GM18861 (cell line): ENCODE measurements at regions not wholly inside any gene's neighbourhood (a gene's known extent, or its start where the extent isn't known, plus 50 kb on each side); places are given as distances from the start of the nearest gene placed in this dataset.
A peak's percentile ranks its signal among the peaks of the same experiment; 100 is the strongest.

ENCODE experiments used
- ATAC-seq: cut with Tn5 transposase; IDR thresholded peaks from one replicate; pipeline ENCODE4 v1.9.1; 2021; ENCODE audit not compliant: unreplicated experiment

DNA sequence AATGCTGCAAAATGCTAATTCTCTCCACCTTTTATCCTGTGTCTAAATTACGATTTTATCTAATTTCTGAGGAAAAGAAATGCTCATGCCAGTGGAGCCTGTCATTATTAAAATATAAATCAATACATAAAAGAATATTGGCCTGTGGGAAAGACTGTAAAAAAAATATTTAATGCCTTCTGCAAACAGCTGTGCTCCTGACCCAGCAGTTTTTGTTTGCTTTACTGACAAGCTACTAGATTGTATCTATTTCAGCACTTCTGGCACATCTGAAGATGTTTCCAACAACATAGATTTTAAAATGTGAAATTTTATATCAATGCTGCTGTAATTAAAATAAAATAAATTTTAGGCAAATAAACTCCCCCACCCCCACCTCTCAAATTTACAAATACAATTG lies 493.6 kb upstream of the AGTR1 start:
- ATAC-seq: no peak

- no peak for ATAC-seq
Observed at GRCh38 chr3:148205977-148206376, 491.7 kb upstream of the AGTR1 start.

DNA sequence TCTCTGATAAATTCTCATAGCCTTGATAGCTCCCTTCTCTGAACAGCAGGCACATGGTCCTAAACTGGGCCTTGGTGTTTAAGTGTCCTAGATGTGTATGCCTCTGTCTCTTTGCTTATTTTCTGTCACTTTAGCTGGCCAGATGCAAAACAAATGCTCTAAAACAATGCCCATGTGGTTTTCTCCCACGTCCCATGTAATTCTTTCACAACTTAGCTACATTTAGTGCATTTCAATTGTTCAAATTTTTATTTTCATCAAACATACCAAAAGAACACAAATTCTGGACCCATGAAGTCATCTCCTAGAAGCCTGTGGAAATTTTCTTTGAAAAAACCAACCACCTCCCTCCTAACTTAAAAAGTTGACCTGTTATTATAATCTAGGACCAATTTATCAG lies 491.3 kb upstream of the AGTR1 start:
- ATAC-seq: no peak

DNA sequence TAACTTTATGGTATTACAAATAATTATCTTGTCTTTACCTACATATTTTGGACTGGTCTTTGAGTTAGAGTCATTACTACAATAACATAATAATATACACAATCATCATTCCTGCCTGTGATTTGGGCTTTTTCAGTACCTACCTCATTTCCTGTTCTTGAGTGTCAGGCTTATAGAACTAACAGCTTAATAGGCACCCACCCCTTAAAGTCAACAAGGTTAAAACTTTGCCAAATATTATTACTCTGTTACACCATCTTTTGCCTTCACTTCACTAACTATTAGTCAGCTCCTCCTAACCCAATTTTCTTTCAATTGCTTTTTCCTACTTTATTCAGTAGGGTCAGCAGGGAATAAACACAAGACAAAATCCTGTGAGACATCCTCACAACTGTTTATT lies 488.7 kb upstream of the AGTR1 start:
- no peak for ATAC-seq

DNA sequence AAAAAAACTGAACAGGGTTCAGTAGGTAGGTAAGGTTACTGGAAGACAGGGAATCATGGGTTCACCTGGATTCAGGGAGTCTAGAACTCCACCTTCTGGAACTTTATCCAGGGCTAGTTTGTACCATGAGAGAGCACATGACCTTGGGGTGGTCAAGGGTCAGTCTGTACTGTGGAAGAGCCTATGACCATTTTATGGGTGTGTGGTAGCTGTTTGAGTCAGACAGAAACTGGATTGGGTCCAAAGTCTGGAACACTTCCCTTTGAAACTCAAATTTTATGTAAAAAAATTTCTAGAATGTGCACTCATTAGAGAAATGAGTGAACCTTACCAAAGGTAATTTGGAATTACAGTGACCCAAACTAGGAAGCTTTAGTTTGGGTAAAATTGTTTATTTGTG lies 486.0 kb upstream of the AGTR1 start:
- peak; percentile 81 for ATAC-seq

GRCh38 chr3:148214705-148215104 lies 483.0 kb upstream of the AGTR1 start:
- ATAC-seq: no peak

GRCh38 chr3:148217317-148217716 lies 480.4 kb upstream of the AGTR1 start:
- ATAC-seq: no peak

DNA sequence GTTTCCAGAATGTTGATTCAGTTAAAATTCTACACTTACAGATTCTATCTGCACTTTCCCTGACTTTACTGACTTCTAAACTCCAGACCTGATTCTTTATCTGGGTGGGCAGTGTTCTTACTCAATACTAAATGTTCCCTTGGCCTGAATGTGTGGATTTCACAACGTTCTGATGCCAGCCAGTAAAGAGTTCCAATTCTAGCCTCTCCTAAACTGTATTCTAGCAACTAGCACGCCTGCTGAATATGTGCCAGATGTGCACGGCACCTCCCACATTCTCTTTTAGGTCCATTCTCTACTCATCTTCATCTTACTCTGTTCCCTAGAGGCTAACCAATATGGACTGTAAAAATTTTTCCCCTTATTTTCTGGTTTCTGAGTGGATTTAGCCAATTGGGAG lies 479.5 kb upstream of the AGTR1 start:
- no peak for ATAC-seq

- no peak for ATAC-seq
Observed at GRCh38 chr3:148219999-148220398, 477.7 kb upstream of the AGTR1 start.

DNA sequence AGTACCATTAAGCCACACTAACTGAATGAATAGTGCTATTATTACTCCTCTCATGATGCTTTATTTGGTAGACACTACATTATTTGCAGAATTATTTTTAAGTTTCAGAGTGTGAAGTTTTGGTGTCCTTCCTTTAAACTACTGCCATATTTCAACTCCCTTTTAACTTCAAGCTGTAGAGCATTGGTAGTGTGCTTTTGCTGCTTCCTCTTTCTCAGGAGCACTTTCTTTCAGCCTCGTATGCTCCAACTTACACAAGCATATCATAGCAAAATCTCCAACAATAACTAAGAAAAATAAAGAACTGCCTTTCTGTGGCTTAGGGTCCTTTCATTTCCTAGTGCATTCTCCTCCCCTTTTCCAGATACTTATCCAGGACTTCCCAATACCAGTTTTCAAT lies 476.4 kb upstream of the AGTR1 start:
- peak; percentile 56 for ATAC-seq

DNA sequence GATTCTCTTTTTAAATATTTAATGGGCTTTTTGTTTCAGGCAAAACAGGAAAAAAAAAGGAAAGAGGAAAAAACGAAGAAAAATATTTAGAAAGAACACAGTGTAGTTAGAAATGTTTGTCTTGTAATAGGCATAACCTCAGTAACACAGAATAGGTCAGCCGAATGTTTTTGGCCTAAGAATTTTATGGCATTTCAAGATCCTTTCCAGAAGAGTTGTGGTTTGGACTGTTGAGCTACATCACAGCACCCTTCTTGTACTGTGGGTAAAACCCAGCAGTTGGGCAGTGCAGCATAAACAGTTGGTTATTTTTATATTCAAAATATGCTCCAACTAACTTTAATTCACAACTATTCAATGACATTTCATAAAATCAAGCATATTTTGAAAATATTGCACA lies 474.4 kb upstream of the AGTR1 start:
- no peak for ATAC-seq

DNA sequence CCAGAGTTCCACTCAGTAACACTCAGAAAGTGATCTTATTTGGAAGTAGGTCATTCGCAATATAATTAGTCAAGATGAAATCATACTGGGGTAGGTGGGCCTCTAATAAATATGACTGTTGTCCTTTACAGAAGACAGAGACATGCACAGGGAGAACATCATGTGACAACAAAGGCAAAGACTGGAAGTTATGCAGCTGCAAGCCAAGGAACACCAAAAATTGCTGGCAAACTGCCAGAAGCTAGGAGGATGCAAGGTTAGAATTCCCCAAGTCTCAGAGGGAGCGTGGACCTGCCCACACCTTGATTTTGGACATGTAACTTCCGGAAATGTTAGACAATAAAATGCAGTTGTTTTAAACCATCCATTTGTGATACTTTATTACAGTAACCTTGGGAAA lies 471.5 kb upstream of the AGTR1 start:
- no peak for ATAC-seq

- no peak for ATAC-seq
Observed at GRCh38 chr3:148227534-148227933, 470.2 kb upstream of the AGTR1 start.

DNA sequence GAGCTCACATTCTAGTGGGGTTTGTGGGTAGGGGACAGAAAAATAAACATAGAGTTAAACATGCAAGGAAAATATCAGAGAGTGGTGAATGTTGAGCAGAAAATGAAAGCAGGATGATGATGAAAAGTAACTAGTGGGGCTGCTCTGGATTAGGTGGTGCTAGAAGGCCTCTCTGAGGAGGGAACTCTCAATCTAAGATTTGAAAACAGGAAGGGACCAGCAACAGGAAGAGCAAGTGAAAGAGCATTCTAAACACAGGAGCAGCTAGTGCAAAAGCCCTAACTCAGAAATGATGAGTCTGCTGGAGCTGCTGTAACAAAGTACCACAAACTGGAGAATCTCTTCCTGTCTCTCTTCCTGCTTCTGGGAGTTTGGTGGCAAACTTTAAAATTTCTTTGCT lies 468.6 kb upstream of the AGTR1 start:
- ATAC-seq: peak; percentile 63

- no peak for ATAC-seq
Observed at GRCh38 chr3:148230473-148230872, 467.2 kb upstream of the AGTR1 start.

GRCh38 chr3:148232389-148232788 lies 465.3 kb upstream of the AGTR1 start:
- ATAC-seq: no peak

DNA sequence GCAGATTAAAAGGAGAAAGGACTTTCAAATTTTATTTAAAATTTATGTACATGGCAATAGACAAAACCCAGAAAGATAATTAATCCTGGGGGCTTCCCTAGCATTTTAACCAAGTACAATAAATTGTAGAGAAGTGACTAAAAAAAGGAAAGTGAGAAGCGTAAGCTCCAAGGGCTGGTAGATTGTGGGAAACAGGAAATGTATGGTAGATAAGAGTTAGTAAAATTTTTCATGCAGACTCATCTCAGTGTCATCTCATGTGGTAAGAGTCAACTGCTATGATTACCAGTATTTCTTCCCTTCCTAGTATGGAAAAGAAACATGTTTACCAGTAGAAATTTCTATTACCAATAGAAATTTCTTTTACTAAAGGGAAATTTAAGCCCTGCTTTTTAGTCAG lies 464.3 kb upstream of the AGTR1 start:
- no peak for ATAC-seq

- ATAC-seq: no peak
Observed at GRCh38 chr3:148234536-148234935, 463.2 kb upstream of the AGTR1 start.

DNA sequence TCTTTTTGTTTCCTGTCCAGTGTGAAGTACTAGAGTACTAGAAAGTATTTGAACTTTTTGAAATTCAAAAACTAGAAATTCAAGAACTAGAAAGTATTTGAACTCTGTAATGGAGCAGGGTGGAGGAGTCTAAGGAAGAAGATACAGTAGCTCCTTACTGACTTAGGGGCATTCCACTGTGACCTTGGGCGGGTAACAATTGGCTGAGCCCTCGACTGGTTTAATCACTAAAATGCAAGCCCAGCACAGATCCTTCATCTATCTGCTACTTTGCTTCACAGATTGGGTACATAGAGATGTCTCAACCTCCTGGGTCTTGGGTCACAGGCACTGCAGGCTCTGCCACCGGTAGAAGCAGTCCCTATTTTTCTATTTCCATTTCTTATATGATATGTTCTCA lies 462.1 kb upstream of the AGTR1 start:
- no peak for ATAC-seq

DNA sequence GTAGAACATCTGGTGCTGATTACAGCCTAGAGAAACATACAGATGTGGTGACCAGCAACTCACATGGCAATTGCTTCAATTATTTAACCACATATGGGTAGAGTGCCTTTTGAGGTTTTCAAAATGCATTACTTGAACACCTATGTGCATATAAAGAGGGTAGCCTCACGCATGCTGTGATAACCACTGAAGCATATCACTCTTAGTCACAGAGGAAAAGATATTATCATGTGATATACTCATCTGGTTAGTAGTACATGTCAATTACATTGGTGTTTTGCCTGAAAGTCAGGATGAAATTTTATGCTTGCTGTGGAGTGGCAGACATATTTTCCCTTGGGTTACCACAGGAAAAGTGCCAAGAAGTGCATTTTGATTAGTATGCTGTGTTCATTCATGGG lies 459.3 kb upstream of the AGTR1 start:
- no peak for ATAC-seq

- no peak for ATAC-seq
Observed at GRCh38 chr3:148240351-148240750, 457.4 kb upstream of the AGTR1 start.

DNA sequence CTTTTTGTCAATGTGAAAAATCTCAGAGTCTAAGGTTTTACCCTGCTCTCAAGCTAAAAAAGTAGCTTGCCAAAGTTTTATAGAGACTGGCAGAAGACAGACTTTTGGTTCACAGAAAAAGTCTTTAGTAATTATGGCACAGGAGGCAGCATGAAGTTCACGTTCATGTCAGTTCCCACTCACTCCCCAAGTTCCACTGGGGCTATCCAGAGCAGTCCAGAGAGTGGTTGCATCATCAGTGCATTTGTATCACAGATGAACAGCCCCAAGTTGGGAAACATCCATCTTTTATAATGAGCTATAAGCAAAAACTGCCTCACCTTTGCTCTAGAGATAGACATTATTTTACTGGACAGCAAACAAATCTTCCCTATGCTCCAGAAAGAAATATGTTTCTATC lies 454.1 kb upstream of the AGTR1 start:
- ATAC-seq: no peak

GRCh38 chr3:148246291-148246923 lies 451.3 kb upstream of the AGTR1 start:
- no peak for ATAC-seq

DNA sequence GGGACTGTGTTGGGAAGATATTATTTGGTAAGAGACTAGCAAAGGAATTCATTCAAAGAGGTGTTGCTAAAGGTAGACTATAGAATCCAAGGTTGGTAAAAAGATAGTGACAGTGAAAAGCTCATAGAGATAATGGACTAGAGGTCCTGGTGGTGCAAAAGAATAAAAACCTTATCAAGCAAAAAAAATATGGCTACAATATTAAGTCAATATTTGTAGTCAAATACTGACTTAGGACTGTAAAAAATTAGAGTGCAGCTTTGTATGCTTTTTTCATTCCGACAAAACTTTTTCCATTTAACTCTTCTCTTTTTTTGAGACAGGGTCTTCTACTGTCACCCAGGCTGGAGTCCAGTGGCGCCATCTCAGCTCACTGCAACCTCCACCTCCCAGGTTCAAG lies 444.0 kb upstream of the AGTR1 start:
- ATAC-seq: no peak
